Colonic mucosa (tissue), 4 donors: ENCODE measurements at regions not wholly inside any gene's neighbourhood (a gene's known extent, or its start where the extent isn't known, plus 50 kb on each side); places are given as distances from the start of the nearest gene placed in this dataset.

ENCODE experiments used
- DNase-seq: peaks from one replicate; pipeline ENCODE4 v3.0.0-alpha.2; 2020
- H3K27ac ChIP-seq: fragments of 200-600 bp; one replicate; pipeline ENCODE4 v1.8.0; 2021
- H3K27me3 ChIP-seq: fragments of 200-600 bp; one replicate; pipeline ENCODE4 v1.8.0; 2021
- H3K36me3 ChIP-seq: fragments of 200-600 bp; one replicate; pipeline ENCODE4 v1.8.0; 2021
- H3K4me1 ChIP-seq: fragments of 200-600 bp; one replicate; pipeline ENCODE4 v1.8.0; 2021; ENCODE audit warnings: mild to moderate bottlenecking
- H3K4me3 ChIP-seq: fragments of 200-600 bp; one replicate; pipeline ENCODE4 v1.8.0; 2021
- H3K9ac ChIP-seq, 2 donors: one replicate each; pipeline ENCODE4 v1.7.0; 2013; ENCODE audit warnings: control low read depth in 2 of 2, low read depth in 2 of 2, low read length in 2 of 2
- H3K9me3 ChIP-seq: fragments of 200-600 bp; one replicate; pipeline ENCODE4 v1.8.0; 2021
- intact Hi-C: fragments of 100-400 bp; cut with DNase I; formaldehyde crosslinking; loops from one replicate; pipeline ENCODE4 v1.14.1; 2022
- TF ChIP-seq, protein P1 (sequence below): fragments of 200-600 bp; IDR thresholded peaks from one replicate; pipeline ENCODE4 v1.8.0; 2022; ENCODE audit warnings: antibody characterized with exemption, mild to moderate bottlenecking
- donor health status: healthy.
- donor health status: DM: no; HTN: no; CAD: no.
- donor health status: DM: no; HTN: no; CAD: no.

DNA sequence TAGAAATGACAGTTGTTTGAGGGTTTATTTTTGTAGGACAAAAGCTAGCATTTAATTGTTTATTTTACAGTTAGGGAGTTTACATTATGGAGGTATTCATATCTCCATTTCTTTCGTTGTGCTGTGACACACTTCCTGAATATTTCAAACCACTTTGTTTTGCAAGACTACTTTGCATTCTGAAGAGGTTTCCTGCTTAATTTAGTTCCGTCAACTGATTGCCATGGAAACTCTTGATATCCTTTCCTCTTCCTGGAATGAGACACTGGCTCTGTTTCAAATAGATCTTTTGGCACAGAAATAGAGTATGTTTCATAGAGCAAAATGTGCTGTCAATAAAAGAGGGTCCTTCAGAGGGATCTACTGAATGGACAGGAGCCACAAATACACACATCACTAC lies 159.5 kb upstream of the AGR3 start:
- Histone ChIP-seq H3K27ac (no peak overlapping the region), H3K9ac (no peak overlapping the region), H3K36me3 (no peaks in the 10 kb centered on the region), H3K4me1 (peaks cover 14% of the 10 kb centered on the region), H3K9me3 (no peaks in the 10 kb centered on the region), H3K27me3 (no peaks in the 10 kb centered on the region), H3K4me3 (no peak overlapping the region)
- DNase-seq = no peak
- intact Hi-C loops = no loop called here
- TF ChIP-seq, protein P1, sequence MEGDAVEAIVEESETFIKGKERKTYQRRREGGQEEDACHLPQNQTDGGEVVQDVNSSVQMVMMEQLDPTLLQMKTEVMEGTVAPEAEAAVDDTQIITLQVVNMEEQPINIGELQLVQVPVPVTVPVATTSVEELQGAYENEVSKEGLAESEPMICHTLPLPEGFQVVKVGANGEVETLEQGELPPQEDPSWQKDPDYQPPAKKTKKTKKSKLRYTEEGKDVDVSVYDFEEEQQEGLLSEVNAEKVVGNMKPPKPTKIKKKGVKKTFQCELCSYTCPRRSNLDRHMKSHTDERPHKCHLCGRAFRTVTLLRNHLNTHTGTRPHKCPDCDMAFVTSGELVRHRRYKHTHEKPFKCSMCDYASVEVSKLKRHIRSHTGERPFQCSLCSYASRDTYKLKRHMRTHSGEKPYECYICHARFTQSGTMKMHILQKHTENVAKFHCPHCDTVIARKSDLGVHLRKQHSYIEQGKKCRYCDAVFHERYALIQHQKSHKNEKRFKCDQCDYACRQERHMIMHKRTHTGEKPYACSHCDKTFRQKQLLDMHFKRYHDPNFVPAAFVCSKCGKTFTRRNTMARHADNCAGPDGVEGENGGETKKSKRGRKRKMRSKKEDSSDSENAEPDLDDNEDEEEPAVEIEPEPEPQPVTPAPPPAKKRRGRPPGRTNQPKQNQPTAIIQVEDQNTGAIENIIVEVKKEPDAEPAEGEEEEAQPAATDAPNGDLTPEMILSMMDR = no peak

DNA sequence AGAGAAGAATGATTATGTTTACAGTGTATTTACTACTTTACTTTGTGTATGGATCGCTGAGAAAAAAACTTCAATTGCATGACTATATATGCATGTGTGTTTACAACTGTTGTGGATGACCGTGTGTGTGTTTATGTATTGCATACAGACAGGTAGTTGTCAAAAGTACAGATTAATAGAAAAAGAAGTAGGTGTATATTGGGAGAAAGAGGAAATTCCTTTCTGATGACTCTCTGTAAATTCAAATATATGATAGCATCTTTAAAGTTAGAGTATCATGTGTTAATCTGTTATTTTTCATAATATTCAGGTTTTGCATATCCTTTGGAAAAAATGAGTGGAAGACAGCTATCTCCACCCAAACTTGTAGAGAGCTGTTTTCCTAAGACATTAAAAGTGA lies 160.4 kb upstream of the AGR3 start:
- no peak overlapping the region for H3K4me3 ChIP-seq
- H3K27me3 ChIP-seq = no peaks in the 10 kb centered on the region
- H3K36me3 ChIP-seq = no peaks in the 10 kb centered on the region
- intact Hi-C loops = no loop called here
- peaks cover 14% of the 10 kb centered on the region for H3K4me1 ChIP-seq
- DNase-seq = no peak
- TF ChIP-seq, protein P1 = no peak
- H3K27ac ChIP-seq = no peak overlapping the region
- no peaks in the 10 kb centered on the region for H3K9me3 ChIP-seq
- H3K9ac ChIP-seq = no peak overlapping the region

GRCh38 chr7:17043012-17043877 lies 161.5 kb upstream of the AGR3 start:
- Histone ChIP-seq H3K9me3 (no peaks in the 10 kb centered on the region), H3K9ac (no peak overlapping the region), H3K27ac (no peak overlapping the region), H3K4me3 (no peak overlapping the region), H3K27me3 (no peaks in the 10 kb centered on the region), H3K36me3 (no peaks in the 10 kb centered on the region), H3K4me1 (peaks cover 13% of the 10 kb centered on the region)
- no peak for DNase-seq
- TF ChIP-seq, protein P1 = no peak
- intact Hi-C loops = no loop called here

DNA sequence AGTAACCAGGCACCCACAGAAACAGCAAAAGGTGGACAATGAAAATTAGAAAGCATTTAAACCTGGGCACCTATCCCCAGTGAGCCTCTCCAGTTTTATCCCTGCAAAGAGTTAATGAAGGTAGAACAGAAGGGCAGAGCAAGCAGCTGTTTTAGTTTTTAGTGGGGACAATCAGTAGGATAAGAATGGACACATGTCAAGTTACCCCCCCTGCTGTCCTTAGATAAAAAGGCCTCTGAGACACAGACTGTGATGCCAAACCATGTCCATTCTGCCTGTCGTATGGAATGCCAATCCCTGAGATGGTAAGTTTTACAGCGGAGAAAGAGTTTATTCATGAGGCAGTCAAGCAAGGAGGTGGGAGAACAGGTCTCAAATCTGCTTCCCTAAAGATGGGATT lies 162.6 kb upstream of the AGR3 start:
- H3K27me3 ChIP-seq = no peaks in the 10 kb centered on the region
- no peaks in the 10 kb centered on the region for H3K9me3 ChIP-seq
- no peak for DNase-seq
- intact Hi-C loops = no loop called here
- no peak overlapping the region for H3K4me3 ChIP-seq
- no peak overlapping the region for H3K27ac ChIP-seq
- no peak overlapping the region for H3K9ac ChIP-seq
- no peaks in the 10 kb centered on the region for H3K36me3 ChIP-seq
- H3K4me1 ChIP-seq = peaks cover 1% of the 10 kb centered on the region
- TF ChIP-seq, protein P1 = no peak

DNA sequence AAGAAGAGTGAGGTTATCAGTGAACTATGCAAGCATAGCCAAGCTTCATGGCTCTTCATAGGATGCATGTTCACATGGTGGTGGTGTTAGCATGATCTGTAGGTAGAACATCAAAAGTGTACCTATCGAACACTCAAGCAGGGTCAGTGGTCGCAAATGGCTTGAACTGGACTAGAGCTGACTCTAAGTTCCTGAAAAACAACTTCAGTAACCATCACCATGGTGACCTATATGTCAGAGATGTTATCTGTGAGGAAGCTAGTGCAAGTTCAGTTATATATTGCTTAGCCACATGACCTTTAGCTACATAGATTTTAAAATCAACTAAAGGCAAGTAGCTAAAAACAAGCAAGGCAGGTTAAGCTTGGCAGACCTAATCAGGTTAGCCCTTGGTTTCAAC lies 163.1 kb upstream of the AGR3 start:
- H3K36me3 ChIP-seq = no peaks in the 10 kb centered on the region
- intact Hi-C loops = no loop called here
- H3K4me3 ChIP-seq = no peak overlapping the region
- TF ChIP-seq, protein P1 = no peak
- H3K9me3 ChIP-seq = no peaks in the 10 kb centered on the region
- no peaks in the 10 kb centered on the region for H3K27me3 ChIP-seq
- no peak overlapping the region for H3K27ac ChIP-seq
- H3K4me1 ChIP-seq = no peaks in the 10 kb centered on the region
- no peak for DNase-seq
- H3K9ac ChIP-seq = no peak overlapping the region
